Endothelial cell (in vitro differentiated cells): ENCODE measurements at regions not wholly inside any gene's neighbourhood (a gene's known extent, or its start where the extent isn't known, plus 50 kb on each side); places are given as distances from the start of the nearest gene placed in this dataset.

ENCODE experiments used
- DNase-seq: peaks from one replicate; pipeline ENCODE4 v3.0.0; 2021; ENCODE audit warnings: low spot score
- H3K27ac Mint-ChIP-seq: one replicate; pipeline ENCODE4 v1.8.0; 2021; ENCODE audit warnings: mixed read lengths, inconsistent platforms; ENCODE audit not compliant: unreplicated experiment
- H3K27me3 Mint-ChIP-seq: one replicate; pipeline ENCODE4 v1.8.0; 2021; ENCODE audit warnings: mild to moderate bottlenecking, moderate library complexity, mixed read lengths, inconsistent platforms; ENCODE audit not compliant: unreplicated experiment
- H3K36me3 Mint-ChIP-seq: one replicate; pipeline ENCODE4 v1.8.0; 2021; ENCODE audit warnings: mild to moderate bottlenecking, low read depth, mixed read lengths, inconsistent platforms; ENCODE audit not compliant: unreplicated experiment
- H3K4me1 Mint-ChIP-seq: one replicate; pipeline ENCODE4 v1.8.0; 2021; ENCODE audit warnings: mild to moderate bottlenecking, mixed read lengths, inconsistent platforms; ENCODE audit not compliant: unreplicated experiment
- H3K4me3 Mint-ChIP-seq: one replicate; pipeline ENCODE4 v1.8.0; 2021; ENCODE audit warnings: mild to moderate bottlenecking, mixed read lengths, inconsistent platforms; ENCODE audit not compliant: unreplicated experiment
- H3K9me3 Mint-ChIP-seq: one replicate; pipeline ENCODE4 v1.8.0; 2021; ENCODE audit warnings: mixed read lengths, inconsistent platforms; ENCODE audit not compliant: unreplicated experiment
- TF ChIP-seq, protein P1 (sequence below): fragments of 200-600 bp; sonication (generic); IDR thresholded peaks from one replicate; pipeline ENCODE4 v1.5.0; 2021; ENCODE audit warnings: antibody characterized with exemption; ENCODE audit not compliant: unreplicated experiment

DNA sequence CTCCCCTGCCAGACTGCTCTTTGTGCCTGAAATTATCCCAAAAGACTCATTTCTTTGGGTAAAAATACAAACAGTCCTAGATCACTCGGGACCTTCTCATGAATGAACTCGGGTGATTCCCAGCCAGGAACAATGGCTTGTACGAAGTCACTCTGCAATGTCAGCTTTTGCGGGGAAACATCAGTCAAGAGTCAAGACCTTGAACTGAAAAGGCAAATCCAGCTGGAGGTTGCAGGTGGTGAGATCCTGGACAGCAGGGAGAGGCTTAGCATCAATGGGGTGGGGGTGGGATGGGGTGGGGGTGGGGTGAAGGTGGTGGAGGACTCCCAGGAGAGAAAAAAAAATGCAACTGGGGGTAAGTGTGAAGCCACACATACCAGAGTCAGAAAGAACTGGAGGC, 115.0 kb upstream of the SLC25A33 start:
- DNase-seq: no peak
- Mint-ChIP-seq H3K36me3 (no peaks in the 10 kb centered on the region), H3K27me3 (peaks cover 4% of the 10 kb centered on the region), H3K27ac (no peak overlapping the region), H3K9me3 (no peaks in the 10 kb centered on the region), H3K4me3 (no peak overlapping the region), H3K4me1 (peaks cover 32% of the 10 kb centered on the region)
- TF ChIP-seq, protein P1, sequence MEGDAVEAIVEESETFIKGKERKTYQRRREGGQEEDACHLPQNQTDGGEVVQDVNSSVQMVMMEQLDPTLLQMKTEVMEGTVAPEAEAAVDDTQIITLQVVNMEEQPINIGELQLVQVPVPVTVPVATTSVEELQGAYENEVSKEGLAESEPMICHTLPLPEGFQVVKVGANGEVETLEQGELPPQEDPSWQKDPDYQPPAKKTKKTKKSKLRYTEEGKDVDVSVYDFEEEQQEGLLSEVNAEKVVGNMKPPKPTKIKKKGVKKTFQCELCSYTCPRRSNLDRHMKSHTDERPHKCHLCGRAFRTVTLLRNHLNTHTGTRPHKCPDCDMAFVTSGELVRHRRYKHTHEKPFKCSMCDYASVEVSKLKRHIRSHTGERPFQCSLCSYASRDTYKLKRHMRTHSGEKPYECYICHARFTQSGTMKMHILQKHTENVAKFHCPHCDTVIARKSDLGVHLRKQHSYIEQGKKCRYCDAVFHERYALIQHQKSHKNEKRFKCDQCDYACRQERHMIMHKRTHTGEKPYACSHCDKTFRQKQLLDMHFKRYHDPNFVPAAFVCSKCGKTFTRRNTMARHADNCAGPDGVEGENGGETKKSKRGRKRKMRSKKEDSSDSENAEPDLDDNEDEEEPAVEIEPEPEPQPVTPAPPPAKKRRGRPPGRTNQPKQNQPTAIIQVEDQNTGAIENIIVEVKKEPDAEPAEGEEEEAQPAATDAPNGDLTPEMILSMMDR: no peak

DNA sequence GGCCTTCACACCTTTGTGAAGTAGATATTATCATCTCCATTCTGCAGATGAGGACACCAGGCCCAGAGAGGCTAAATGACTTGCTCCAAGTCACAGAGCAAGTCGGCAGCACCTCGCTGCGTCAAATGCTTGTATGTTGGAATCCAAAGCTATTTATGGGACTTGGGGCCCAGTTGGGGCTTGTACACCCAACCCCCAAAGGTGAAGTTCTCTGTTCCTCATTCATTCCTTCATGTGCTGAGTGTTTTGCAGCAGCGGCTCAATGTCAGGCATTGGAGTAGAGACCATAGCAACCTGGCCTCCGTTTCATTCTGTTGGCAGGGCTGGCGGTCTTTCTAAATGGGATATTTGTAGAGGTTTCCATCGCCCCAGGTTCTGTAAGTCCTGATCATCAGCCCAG, 113.4 kb upstream of the SLC25A33 start:
- DNase-seq: no peak
- no peaks in the 10 kb centered on the region for H3K9me3 Mint-ChIP-seq
- H3K36me3 Mint-ChIP-seq: no peaks in the 10 kb centered on the region
- peaks cover 4% of the 10 kb centered on the region for H3K27me3 Mint-ChIP-seq
- peak overlapping the region; percentile 75 for H3K27ac Mint-ChIP-seq
- no peak overlapping the region for H3K4me3 Mint-ChIP-seq
- peaks cover 39% of the 10 kb centered on the region for H3K4me1 Mint-ChIP-seq
- TF ChIP-seq, protein P1: no peak

- TF ChIP-seq, protein P1: no peak
- H3K9me3 Mint-ChIP-seq: no peaks in the 10 kb centered on the region
- H3K4me1 Mint-ChIP-seq: peaks cover 39% of the 10 kb centered on the region
- no peak overlapping the region for H3K4me3 Mint-ChIP-seq
- no peaks in the 10 kb centered on the region for H3K36me3 Mint-ChIP-seq
- peaks cover 4% of the 10 kb centered on the region for H3K27me3 Mint-ChIP-seq
- peak overlapping the region; percentile 75 for H3K27ac Mint-ChIP-seq
- DNase-seq: peak; percentile 46
These were observed 113.0 kb upstream of the SLC25A33 start for GRCh38 chr1:9426291-9426711.

DNA sequence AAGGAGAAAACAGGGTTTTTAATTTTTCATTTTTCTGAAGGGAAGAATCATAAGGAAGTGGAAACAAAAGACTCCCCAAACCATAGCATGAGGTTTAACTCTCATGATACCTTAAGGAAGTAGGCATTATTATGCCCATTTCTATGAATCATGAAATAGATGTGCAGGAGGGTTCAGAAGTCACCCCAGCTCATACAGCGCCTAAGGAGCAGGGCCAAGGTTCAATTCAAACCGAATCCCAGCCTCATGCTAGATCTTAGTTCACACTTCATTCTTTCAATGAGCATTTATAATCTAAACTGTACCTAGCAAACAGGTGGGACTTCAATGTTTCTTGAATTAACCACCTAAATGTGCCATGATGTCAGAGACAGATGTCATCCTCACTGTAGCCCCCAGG, 111.9 kb upstream of the SLC25A33 start:
- no peak for DNase-seq
- Mint-ChIP-seq H3K4me3 (no peak overlapping the region), H3K27ac (peak overlapping the region; percentile 61), H3K36me3 (no peaks in the 10 kb centered on the region), H3K27me3 (peaks cover 5% of the 10 kb centered on the region), H3K9me3 (no peaks in the 10 kb centered on the region), H3K4me1 (peaks cover 33% of the 10 kb centered on the region)
- TF ChIP-seq, protein P1: no peak

DNA sequence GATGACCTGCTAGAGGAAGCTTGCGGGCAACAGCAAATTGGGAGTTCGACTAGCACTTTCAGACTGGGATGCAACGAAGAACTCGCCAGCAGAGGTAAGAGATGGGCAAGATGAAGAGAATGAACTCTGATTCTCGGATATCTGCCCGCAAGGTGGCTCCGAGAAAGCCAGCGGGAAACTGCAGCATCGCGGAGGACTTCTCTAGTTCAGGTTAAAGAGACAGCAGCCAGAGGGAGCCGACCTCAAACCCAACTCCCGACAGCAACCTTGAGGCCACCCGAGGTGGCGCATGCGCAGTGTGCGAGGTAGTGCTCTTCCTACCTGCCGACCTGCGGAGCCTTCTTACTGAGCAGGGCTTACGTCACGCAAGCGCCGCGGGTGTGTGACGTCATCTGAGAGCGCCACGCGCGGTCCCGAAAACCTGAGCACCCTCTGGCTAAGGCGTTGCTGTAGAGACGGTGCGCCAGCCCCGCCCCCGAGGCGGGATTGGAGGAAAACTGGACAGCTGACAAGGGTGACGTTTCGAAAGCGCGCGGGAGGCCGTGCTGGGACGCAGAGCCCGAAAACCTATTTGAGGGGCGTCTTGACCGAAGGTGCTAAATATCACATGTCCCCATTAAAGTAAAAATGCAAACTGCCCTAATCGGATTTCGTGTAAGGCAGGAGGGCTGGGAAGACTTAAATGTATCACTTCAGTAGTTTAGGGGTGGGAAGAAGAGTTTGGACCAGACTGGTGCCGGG, 110.5 kb upstream of the SLC25A33 start:
- H3K36me3 Mint-ChIP-seq: no peaks in the 10 kb centered on the region
- H3K27me3 Mint-ChIP-seq: peaks cover 7% of the 10 kb centered on the region
- H3K4me1 Mint-ChIP-seq: peaks cover 33% of the 10 kb centered on the region
- H3K27ac Mint-ChIP-seq: peak overlapping the region; percentile 97
- DNase-seq: peak; percentile 99
- TF ChIP-seq, protein P1: no peak
- no peaks in the 10 kb centered on the region for H3K9me3 Mint-ChIP-seq
- peak overlapping the region; percentile 94 for H3K4me3 Mint-ChIP-seq
